ENCODE measurements at regions not wholly inside any gene's neighbourhood (a gene's known extent, or its start where the extent isn't known, plus 50 kb on each side); places are given as distances from the start of the nearest gene placed in this dataset.

GRCh38 chr5:159660401-159660800 is 255.9 kb upstream of the ADRA1B start:
- Histone ChIP-seq H3K4me3 (ENCODE audit: low read depth in 1 of 2, low read length in 2 of 2) (no peak overlapping the region), H2AFZ (ENCODE audit: low read depth, low read length) (no peak overlapping the region), H3K36me3 (ENCODE audit: insufficient read depth, low read length) (no peaks in the 10 kb centered on the region), H3K79me2 (ENCODE audit: insufficient read depth, low read length) (no peaks in the 10 kb centered on the region), H3K4me1 (ENCODE audit: insufficient read depth, low read length) (no peaks in the 10 kb centered on the region), H3K27ac (ENCODE audit: low read length) (no peak overlapping the region), H3K9me3 (ENCODE audit: insufficient read depth, low read length, severe bottlenecking) (no peaks in the 10 kb centered on the region), H3K4me2 (ENCODE audit: insufficient read depth, low read length) (no peak overlapping the region), H3K27me3 (ENCODE audit: insufficient read depth, low read length, poor library complexity) (no peaks in the 10 kb centered on the region), H3K9ac (ENCODE audit: low read depth, low read length) (no peak overlapping the region), H4K20me1 (ENCODE audit: insufficient read depth, low read length) (no peaks in the 10 kb centered on the region)
- TF ChIP-seq CTCF (IDR thresholded peaks at IDR 0.05; ENCODE audit: borderline replicate concordance, extremely low read depth, low read length, poor library complexity, severe bottlenecking) (no peak), EZH2 (IDR thresholded peaks at IDR 0.05; ENCODE audit: borderline replicate concordance, low read depth, low read length, severe bottlenecking) (no peak)
- DNase-seq = no peak
- no peak for ATAC-seq (ENCODE audit: insufficient read depth, low read depth)

- Histone ChIP-seq H3K4me1 (ENCODE audit: insufficient read depth, low read length) (no peaks in the 10 kb centered on the region), H3K79me2 (ENCODE audit: insufficient read depth, low read length) (no peaks in the 10 kb centered on the region), H4K20me1 (ENCODE audit: insufficient read depth, low read length) (no peaks in the 10 kb centered on the region), H3K36me3 (ENCODE audit: insufficient read depth, low read length) (no peaks in the 10 kb centered on the region), H3K27ac (ENCODE audit: low read length) (no peak overlapping the region), H3K4me2 (ENCODE audit: insufficient read depth, low read length) (no peak overlapping the region), H3K27me3 (ENCODE audit: insufficient read depth, low read length, poor library complexity) (no peaks in the 10 kb centered on the region), H3K4me3 (ENCODE audit: low read depth in 1 of 2, low read length in 2 of 2) (no peak overlapping the region), H2AFZ (ENCODE audit: low read depth, low read length) (no peak overlapping the region), H3K9ac (ENCODE audit: low read depth, low read length) (no peak overlapping the region), H3K9me3 (ENCODE audit: insufficient read depth, low read length, severe bottlenecking) (no peaks in the 10 kb centered on the region)
- ATAC-seq (ENCODE audit: insufficient read depth, low read depth) (no peak), DNase-seq (no peak)
- TF ChIP-seq CTCF (IDR thresholded peaks at IDR 0.05; ENCODE audit: borderline replicate concordance, extremely low read depth, low read length, poor library complexity, severe bottlenecking) (no peak), EZH2 (IDR thresholded peaks at IDR 0.05; ENCODE audit: borderline replicate concordance, low read depth, low read length, severe bottlenecking) (no peak)
Observed at GRCh38 chr5:159663986-159664385, 252.3 kb upstream of the ADRA1B start.

GRCh38 chr5:159667286-159667685 is 249.0 kb upstream of the ADRA1B start:
- ATAC-seq (ENCODE audit: insufficient read depth, low read depth) (no peak), DNase-seq (no peak)
- Histone ChIP-seq H3K27ac (ENCODE audit: low read length) (no peak overlapping the region), H3K27me3 (ENCODE audit: insufficient read depth, low read length, poor library complexity) (no peaks in the 10 kb centered on the region), H3K4me1 (ENCODE audit: insufficient read depth, low read length) (no peaks in the 10 kb centered on the region), H3K9me3 (ENCODE audit: insufficient read depth, low read length, severe bottlenecking) (peaks cover 4% of the 10 kb centered on the region), H2AFZ (ENCODE audit: low read depth, low read length) (no peak overlapping the region), H3K4me2 (ENCODE audit: insufficient read depth, low read length) (no peak overlapping the region), H3K9ac (ENCODE audit: low read depth, low read length) (no peak overlapping the region), H3K36me3 (ENCODE audit: insufficient read depth, low read length) (no peaks in the 10 kb centered on the region), H4K20me1 (ENCODE audit: insufficient read depth, low read length) (no peaks in the 10 kb centered on the region), H3K4me3 (ENCODE audit: low read depth in 1 of 2, low read length in 2 of 2) (no peak overlapping the region), H3K79me2 (ENCODE audit: insufficient read depth, low read length) (no peaks in the 10 kb centered on the region)
- TF ChIP-seq CTCF (IDR thresholded peaks at IDR 0.05; ENCODE audit: borderline replicate concordance, extremely low read depth, low read length, poor library complexity, severe bottlenecking) = no peak
- TF ChIP-seq EZH2 (IDR thresholded peaks at IDR 0.05; ENCODE audit: borderline replicate concordance, low read depth, low read length, severe bottlenecking) = no peak

- H3K4me2 ChIP-seq (ENCODE audit: insufficient read depth, low read length) = no peak overlapping the region
- no peaks in the 10 kb centered on the region for H4K20me1 ChIP-seq (ENCODE audit: insufficient read depth, low read length)
- H2AFZ ChIP-seq (ENCODE audit: low read depth, low read length) = no peak overlapping the region
- ATAC-seq (ENCODE audit: insufficient read depth, low read depth) (no peak), DNase-seq (no peak)
- H3K27me3 ChIP-seq (ENCODE audit: insufficient read depth, low read length, poor library complexity) = no peaks in the 10 kb centered on the region
- H3K4me1 ChIP-seq (ENCODE audit: insufficient read depth, low read length) = no peaks in the 10 kb centered on the region
- TF ChIP-seq EZH2 (IDR thresholded peaks at IDR 0.05; ENCODE audit: borderline replicate concordance, low read depth, low read length, severe bottlenecking) = no peak
- TF ChIP-seq CTCF (IDR thresholded peaks at IDR 0.05; ENCODE audit: borderline replicate concordance, extremely low read depth, low read length, poor library complexity, severe bottlenecking) = no peak
- H3K27ac ChIP-seq (ENCODE audit: low read length) = no peak overlapping the region
- no peaks in the 10 kb centered on the region for H3K79me2 ChIP-seq (ENCODE audit: insufficient read depth, low read length)
- no peak overlapping the region for H3K9ac ChIP-seq (ENCODE audit: low read depth, low read length)
- H3K4me3 ChIP-seq (ENCODE audit: low read depth in 1 of 2, low read length in 2 of 2) = no peak overlapping the region
- peaks cover 4% of the 10 kb centered on the region for H3K9me3 ChIP-seq (ENCODE audit: insufficient read depth, low read length, severe bottlenecking)
- no peaks in the 10 kb centered on the region for H3K36me3 ChIP-seq (ENCODE audit: insufficient read depth, low read length)
Observed at GRCh38 chr5:159668556-159668955, 247.7 kb upstream of the ADRA1B start.
